B cell (primary cell): ENCODE measurements at regions not wholly inside any gene's neighbourhood (a gene's known extent, or its start where the extent isn't known, plus 50 kb on each side); places are given as distances from the start of the nearest gene placed in this dataset.

ENCODE experiments used
- CTCF ChIP-seq: fragments of 200-600 bp; IDR thresholded peaks from one replicate; pipeline ENCODE4 v1.8.0; 2022; ENCODE audit warnings: antibody characterized with exemption, mild to moderate bottlenecking
- EZH2 ChIP-seq: IDR thresholded peaks from 2 replicates; pipeline ENCODE4 v1.6.1; 2012; ENCODE audit warnings: borderline replicate concordance, low read depth, mild to moderate bottlenecking, moderate library complexity, low read length; ENCODE audit not compliant: insufficient read depth, poor library complexity, severe bottlenecking

- TF ChIP-seq CTCF (no peak), EZH2 (no peak)
These were observed 913.5 kb downstream of the TDRD15 start for GRCh38 chr2:22037274-22037673.
